HepG2 (cell line): ENCODE measurements at regions not wholly inside any gene's neighbourhood (a gene's known extent, or its start where the extent isn't known, plus 50 kb on each side); places are given as distances from the start of the nearest gene placed in this dataset.

ENCODE experiments used
- CEBPG ChIP-seq: IDR thresholded peaks from 2 replicates; pipeline ENCODE4 v1.6.1; 2016
- HDAC1 ChIP-seq: sonication (generic); formaldehyde crosslinking; IDR thresholded peaks from 2 replicates; pipeline ENCODE4 v1.5.1; 2020; ENCODE audit warnings: mild to moderate bottlenecking, missing genetic modification reagents
- HDAC2 ChIP-seq: sonication (generic); formaldehyde crosslinking; IDR thresholded peaks from 2 replicates; pipeline ENCODE4 v1.4.0; 2020; ENCODE audit warnings: missing genetic modification reagents
- ISL2 ChIP-seq: sonication (generic); formaldehyde crosslinking; IDR thresholded peaks from 2 replicates; pipeline ENCODE4 v1.5.0; 2020; ENCODE audit warnings: missing genetic modification reagents
- JUN ChIP-seq: sonication (generic); formaldehyde crosslinking; IDR thresholded peaks from 2 replicates; pipeline ENCODE4 v1.4.0; 2020; ENCODE audit warnings: mild to moderate bottlenecking, missing genetic modification reagents
- JUND ChIP-seq: sonication (generic); formaldehyde crosslinking; IDR thresholded peaks from 2 replicates; pipeline ENCODE4 v1.8.0; 2022; ENCODE audit warnings: mild to moderate bottlenecking, missing genetic modification reagents
- KDM1A ChIP-seq: IDR thresholded peaks from 2 replicates; pipeline ENCODE4 v1.6.1; 2016; ENCODE audit warnings: missing compliant biosample characterization
- KDM6A ChIP-seq: IDR thresholded peaks from 2 replicates; pipeline ENCODE4 v1.6.1; 2016; ENCODE audit warnings: low read depth
- MIER3 ChIP-seq: IDR thresholded peaks from 2 replicates; pipeline ENCODE4 v1.6.1; 2016; ENCODE audit warnings: missing compliant biosample characterization, borderline replicate concordance
- MZF1 ChIP-seq: sonication (generic); formaldehyde crosslinking; IDR thresholded peaks from 2 replicates; pipeline ENCODE4 v1.8.1; 2023; ENCODE audit warnings: mild to moderate bottlenecking, missing genetic modification reagents, borderline replicate concordance
- NR2F1 ChIP-seq, 2 experiments: fragments of 450-650 bp in 1 of 2; formaldehyde crosslinking in 1 of 2; IDR thresholded peaks; 2 replicates each; pipeline versions ENCODE4 v1.5.0 to v1.6.1; 2016 to 2020; ENCODE audit warnings: mild to moderate bottlenecking in 1 of 2, missing compliant biosample characterization in 1 of 2, missing genetic modification reagents in 1 of 2, moderate library complexity in 1 of 2
- REPIN1 ChIP-seq: sonication (generic); formaldehyde crosslinking; IDR thresholded peaks from 2 replicates; pipeline ENCODE4 v1.8.0; 2022; ENCODE audit warnings: missing genetic modification reagents, low read depth, mild to moderate bottlenecking, borderline replicate concordance
- SOX5 ChIP-seq: IDR thresholded peaks from 2 replicates; pipeline ENCODE4 v1.6.1; 2016; ENCODE audit warnings: borderline replicate concordance
- SRY ChIP-seq: sonication (generic); formaldehyde crosslinking; IDR thresholded peaks from 2 replicates; pipeline ENCODE4 v1.8.0; 2022; ENCODE audit warnings: mild to moderate bottlenecking, missing genetic modification reagents
- ZBTB7A ChIP-seq: sonication (generic); formaldehyde crosslinking; IDR thresholded peaks from 2 replicates; pipeline ENCODE4 v1.8.0; 2022; ENCODE audit warnings: mild to moderate bottlenecking, missing genetic modification reagents
- ZFX ChIP-seq: sonication (generic); formaldehyde crosslinking; IDR thresholded peaks from 2 replicates; pipeline ENCODE4 v1.4.0; 2020; ENCODE audit warnings: mild to moderate bottlenecking, low read depth, missing genetic modification reagents, moderate library complexity
- ZNF10 ChIP-seq: sonication (generic); formaldehyde crosslinking; IDR thresholded peaks from 2 replicates; pipeline ENCODE4 v1.4.0; 2020; ENCODE audit warnings: mild to moderate bottlenecking, low read depth, missing genetic modification reagents, borderline replicate concordance
- ZNF264 ChIP-seq: sonication (generic); formaldehyde crosslinking; IDR thresholded peaks from 2 replicates; pipeline ENCODE4 v1.4.0; 2020; ENCODE audit warnings: missing genetic modification reagents
- ZNF431 ChIP-seq: sonication (generic); formaldehyde crosslinking; IDR thresholded peaks from 2 replicates; pipeline ENCODE4 v1.9.0; 2022; ENCODE audit warnings: missing genetic modification reagents, low read depth, mild to moderate bottlenecking, borderline replicate concordance
- ZNF614 ChIP-seq: IDR thresholded peaks from 2 replicates; pipeline ENCODE4 v1.6.1; 2018; ENCODE audit warnings: missing biosample characterization, missing genetic modification reagents, inconsistent platforms, borderline replicate concordance
- ZNF772 ChIP-seq: sonication (generic); formaldehyde crosslinking; IDR thresholded peaks from 2 replicates; pipeline ENCODE4 v1.5.0; 2020; ENCODE audit warnings: mild to moderate bottlenecking, missing genetic modification reagents
- TF ChIP-seq, protein P1 (sequence below): sonication (generic); formaldehyde crosslinking; IDR thresholded peaks from 2 replicates; pipeline ENCODE4 v1.4.0; 2020; ENCODE audit warnings: missing genetic modification reagents
- TF ChIP-seq, protein P2 (sequence below): sonication (generic); formaldehyde crosslinking; IDR thresholded peaks from 2 replicates; pipeline ENCODE4 v1.4.0; 2020; ENCODE audit warnings: mild to moderate bottlenecking, missing genetic modification reagents, borderline replicate concordance
- TF ChIP-seq, protein P3 (sequence below): IDR thresholded peaks from 2 replicates; pipeline ENCODE4 v1.6.1; 2016; ENCODE audit warnings: mild to moderate bottlenecking

DNA sequence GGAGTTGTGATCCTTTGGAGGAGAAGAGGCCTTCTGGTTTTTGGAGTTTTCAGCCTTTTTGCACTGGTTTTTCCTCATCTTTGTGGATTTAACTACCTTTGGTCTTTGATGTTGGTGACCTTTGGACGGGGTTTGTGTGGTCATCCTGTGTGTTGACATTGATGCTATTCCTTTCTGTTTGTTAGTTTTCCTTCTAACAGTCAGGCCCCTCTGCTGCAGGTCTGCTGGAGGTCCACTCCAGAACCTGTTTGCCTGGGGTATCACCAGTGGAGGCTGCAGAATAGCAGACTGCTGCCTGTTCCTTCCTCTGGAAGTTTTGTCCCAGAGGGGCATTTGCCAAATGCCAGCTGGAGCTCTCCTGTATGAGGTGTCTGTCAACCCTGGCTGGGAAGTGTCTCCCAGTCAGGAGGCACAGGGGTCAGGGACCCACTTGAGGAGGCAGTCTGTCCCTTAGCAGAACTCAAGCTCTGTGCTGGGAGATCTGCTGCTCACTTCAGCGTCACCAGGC, 149.4 kb upstream of the G2E3 start (continued):
- TF ChIP-seq ZNF431, result peak; percentile 82; the same call in 1 of the 2 replicates
- TF ChIP-seq KDM6A (CRISPR knock-in tag), result peak; percentile 77
- TF ChIP-seq, protein P1, sequence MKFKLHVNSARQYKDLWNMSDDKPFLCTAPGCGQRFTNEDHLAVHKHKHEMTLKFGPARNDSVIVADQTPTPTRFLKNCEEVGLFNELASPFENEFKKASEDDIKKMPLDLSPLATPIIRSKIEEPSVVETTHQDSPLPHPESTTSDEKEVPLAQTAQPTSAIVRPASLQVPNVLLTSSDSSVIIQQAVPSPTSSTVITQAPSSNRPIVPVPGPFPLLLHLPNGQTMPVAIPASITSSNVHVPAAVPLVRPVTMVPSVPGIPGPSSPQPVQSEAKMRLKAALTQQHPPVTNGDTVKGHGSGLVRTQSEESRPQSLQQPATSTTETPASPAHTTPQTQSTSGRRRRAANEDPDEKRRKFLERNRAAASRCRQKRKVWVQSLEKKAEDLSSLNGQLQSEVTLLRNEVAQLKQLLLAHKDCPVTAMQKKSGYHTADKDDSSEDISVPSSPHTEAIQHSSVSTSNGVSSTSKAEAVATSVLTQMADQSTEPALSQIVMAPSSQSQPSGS (CRISPR knock-in tag), result peak; percentile 12; the same call in 1 of the 2 replicates
- TF ChIP-seq, protein P2, sequence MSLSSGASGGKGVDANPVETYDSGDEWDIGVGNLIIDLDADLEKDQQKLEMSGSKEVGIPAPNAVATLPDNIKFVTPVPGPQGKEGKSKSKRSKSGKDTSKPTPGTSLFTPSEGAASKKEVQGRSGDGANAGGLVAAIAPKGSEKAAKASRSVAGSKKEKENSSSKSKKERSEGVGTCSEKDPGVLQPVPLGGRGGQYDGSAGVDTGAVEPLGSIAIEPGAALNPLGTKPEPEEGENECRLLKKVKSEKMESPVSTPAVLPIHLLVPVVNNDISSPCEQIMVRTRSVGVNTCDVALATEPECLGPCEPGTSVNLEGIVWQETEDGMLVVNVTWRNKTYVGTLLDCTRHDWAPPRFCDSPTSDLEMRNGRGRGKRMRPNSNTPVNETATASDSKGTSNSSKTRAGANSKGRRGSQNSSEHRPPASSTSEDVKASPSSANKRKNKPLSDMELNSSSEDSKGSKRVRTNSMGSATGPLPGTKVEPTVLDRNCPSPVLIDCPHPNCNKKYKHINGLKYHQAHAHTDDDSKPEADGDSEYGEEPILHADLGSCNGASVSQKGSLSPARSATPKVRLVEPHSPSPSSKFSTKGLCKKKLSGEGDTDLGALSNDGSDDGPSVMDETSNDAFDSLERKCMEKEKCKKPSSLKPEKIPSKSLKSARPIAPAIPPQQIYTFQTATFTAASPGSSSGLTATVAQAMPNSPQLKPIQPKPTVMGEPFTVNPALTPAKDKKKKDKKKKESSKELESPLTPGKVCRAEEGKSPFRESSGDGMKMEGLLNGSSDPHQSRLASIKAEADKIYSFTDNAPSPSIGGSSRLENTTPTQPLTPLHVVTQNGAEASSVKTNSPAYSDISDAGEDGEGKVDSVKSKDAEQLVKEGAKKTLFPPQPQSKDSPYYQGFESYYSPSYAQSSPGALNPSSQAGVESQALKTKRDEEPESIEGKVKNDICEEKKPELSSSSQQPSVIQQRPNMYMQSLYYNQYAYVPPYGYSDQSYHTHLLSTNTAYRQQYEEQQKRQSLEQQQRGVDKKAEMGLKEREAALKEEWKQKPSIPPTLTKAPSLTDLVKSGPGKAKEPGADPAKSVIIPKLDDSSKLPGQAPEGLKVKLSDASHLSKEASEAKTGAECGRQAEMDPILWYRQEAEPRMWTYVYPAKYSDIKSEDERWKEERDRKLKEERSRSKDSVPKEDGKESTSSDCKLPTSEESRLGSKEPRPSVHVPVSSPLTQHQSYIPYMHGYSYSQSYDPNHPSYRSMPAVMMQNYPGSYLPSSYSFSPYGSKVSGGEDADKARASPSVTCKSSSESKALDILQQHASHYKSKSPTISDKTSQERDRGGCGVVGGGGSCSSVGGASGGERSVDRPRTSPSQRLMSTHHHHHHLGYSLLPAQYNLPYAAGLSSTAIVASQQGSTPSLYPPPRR (CRISPR knock-in tag), result 0 out of 2 replicates have a peak, but pooled peaks have one; percentile 46
- TF ChIP-seq ZNF614 (CRISPR knock-in tag), result 0 out of 2 replicates have a peak, but pooled peaks have one; percentile 61
- TF ChIP-seq, protein P3, sequence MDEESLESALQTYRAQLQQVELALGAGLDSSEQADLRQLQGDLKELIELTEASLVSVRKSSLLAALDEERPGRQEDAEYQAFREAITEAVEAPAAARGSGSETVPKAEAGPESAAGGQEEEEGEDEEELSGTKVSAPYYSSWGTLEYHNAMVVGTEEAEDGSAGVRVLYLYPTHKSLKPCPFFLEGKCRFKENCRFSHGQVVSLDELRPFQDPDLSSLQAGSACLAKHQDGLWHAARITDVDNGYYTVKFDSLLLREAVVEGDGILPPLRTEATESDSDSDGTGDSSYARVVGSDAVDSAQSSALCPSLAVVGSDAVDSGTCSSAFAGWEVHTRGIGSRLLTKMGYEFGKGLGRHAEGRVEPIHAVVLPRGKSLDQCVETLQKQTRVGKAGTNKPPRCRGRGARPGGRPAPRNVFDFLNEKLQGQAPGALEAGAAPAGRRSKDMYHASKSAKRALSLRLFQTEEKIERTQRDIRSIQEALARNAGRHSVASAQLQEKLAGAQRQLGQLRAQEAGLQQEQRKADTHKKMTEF, result peak; percentile 49
- peak; percentile 37; the same call in 1 of the 2 replicates for TF ChIP-seq CEBPG
- TF ChIP-seq HDAC2 (CRISPR knock-in tag), result peak; percentile 74; the same call in 1 of the 2 replicates
- peak; percentile 80 for TF ChIP-seq ZBTB7A
- peak; percentile 78; the same call in 1 of the 2 replicates for TF ChIP-seq ZNF772 (CRISPR knock-in tag)
- peak; percentile 66; the same call in 1 of the 2 replicates for TF ChIP-seq JUN (CRISPR knock-in tag)
- peak; percentile 68 for TF ChIP-seq ISL2 (CRISPR knock-in tag)
- TF ChIP-seq HDAC1, result peak; percentile 66; the same call in 1 of the 2 replicates
- TF ChIP-seq MIER3 (CRISPR knock-in tag), result peak; percentile 81; the same call in 1 of the 2 replicates
- TF ChIP-seq ZFX (CRISPR knock-in tag), result peak; percentile 71
- TF ChIP-seq JUND (CRISPR knock-in tag), result peak; percentile 68; the same call in 1 of the 2 replicates
- peak; percentile 67; the same call in 1 of the 2 replicates for TF ChIP-seq ZNF10
- TF ChIP-seq REPIN1 (CRISPR knock-in tag), result peak; percentile 63; the same call in 1 of the 2 replicates
- TF ChIP-seq SOX5 (CRISPR knock-in tag), result peak; percentile 83
- peak; percentile 55; a peak in 2 of 4 replicates for TF ChIP-seq NR2F1 (CRISPR knock-in tag; IDR thresholded peaks at IDR 0.05)
- peak; percentile 94 for TF ChIP-seq KDM1A (CRISPR knock-in tag)
- TF ChIP-seq ZNF264 (CRISPR knock-in tag), result peak; percentile 92
- TF ChIP-seq MZF1 (CRISPR knock-in tag), result 0 out of 2 replicates have a peak, but pooled peaks have one; percentile 42
- peak; percentile 39; the same call in 1 of the 2 replicates for TF ChIP-seq SRY (CRISPR knock-in tag)
